ENCODE measurements at regions not wholly inside any gene's neighbourhood (a gene's known extent, or its start where the extent isn't known, plus 50 kb on each side); places are given as distances from the start of the nearest gene placed in this dataset.

DNA sequence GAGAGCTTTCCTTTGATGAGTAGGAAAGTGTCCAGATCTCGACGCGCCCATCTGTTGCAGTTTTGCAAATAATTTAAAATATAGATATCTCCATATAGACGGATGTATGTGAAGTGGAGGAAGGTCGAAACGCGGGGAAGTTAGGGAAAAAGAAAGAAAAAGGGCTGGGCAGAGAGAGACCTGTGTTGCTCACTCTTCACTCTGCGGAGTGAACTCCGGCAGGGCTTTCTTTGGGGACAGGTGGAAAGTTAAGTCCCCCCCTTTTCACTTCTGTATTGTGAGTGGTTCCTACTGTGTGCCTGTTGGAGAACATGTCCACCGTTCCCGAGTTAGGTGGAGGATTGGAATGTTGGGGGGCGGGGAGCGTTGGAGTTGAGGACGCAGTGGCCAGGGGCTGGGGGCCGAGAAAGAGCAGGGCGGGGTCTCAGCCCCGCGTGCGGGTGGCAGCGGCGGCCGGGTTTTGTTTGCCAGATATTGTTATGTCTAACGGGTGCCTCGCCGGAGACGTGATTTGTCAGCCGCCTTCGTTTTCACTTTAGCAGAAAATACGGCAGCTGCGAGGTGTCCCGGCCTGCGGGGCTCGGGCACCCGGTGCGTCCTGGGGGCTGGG, 145.1 kb upstream of the ZNF536 start:
- no peak for DNase-seq (ENCODE audit: low read depth)
- CTCF ChIA-PET, result no interaction called here
- peaks cover 18% of the 10 kb centered on the region for H3K27me3 ChIP-seq (ENCODE audit: control insufficient read depth, insufficient read depth, low read length)
- peak overlapping the region; percentile 57 for H3K4me3 ChIP-seq (ENCODE audit: low read depth, low read length)
- no peaks in the 10 kb centered on the region for H3K36me3 ChIP-seq (ENCODE audit: control insufficient read depth, insufficient read depth, low read length)
- TF ChIP-seq, protein P1, sequence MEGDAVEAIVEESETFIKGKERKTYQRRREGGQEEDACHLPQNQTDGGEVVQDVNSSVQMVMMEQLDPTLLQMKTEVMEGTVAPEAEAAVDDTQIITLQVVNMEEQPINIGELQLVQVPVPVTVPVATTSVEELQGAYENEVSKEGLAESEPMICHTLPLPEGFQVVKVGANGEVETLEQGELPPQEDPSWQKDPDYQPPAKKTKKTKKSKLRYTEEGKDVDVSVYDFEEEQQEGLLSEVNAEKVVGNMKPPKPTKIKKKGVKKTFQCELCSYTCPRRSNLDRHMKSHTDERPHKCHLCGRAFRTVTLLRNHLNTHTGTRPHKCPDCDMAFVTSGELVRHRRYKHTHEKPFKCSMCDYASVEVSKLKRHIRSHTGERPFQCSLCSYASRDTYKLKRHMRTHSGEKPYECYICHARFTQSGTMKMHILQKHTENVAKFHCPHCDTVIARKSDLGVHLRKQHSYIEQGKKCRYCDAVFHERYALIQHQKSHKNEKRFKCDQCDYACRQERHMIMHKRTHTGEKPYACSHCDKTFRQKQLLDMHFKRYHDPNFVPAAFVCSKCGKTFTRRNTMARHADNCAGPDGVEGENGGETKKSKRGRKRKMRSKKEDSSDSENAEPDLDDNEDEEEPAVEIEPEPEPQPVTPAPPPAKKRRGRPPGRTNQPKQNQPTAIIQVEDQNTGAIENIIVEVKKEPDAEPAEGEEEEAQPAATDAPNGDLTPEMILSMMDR (IDR thresholded peaks at IDR 0.05; ENCODE audit: insufficient read depth, low read depth, low read length), result no peak
- POLR2A ChIA-PET, result no interaction called here

DNA sequence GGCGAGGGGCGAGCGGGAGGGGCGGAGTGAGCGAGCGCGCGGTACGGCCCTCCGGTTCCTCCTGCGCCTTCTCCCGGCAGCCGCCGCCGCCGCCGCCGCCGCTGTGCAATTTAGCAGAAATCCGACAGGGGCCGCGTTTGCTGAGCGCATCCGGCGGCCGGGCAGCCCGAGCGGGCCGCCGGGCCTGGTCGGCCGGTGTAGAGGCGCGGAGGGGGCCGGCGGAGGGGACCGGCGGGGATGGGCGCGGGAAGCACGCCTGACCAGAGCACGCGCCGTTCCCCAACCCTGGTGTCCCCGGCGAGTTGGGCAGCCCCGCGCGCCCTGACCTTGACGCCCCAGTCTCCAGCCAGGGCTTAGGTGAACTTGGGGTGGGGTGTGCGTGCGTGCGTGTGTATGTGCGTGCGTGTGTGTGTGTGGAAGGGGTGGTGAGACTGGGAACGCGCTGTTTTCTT, 144.5 kb upstream of the ZNF536 start:
- Histone ChIP-seq H3K27me3 (ENCODE audit: control insufficient read depth, insufficient read depth, low read length) (peaks cover 18% of the 10 kb centered on the region), H3K4me3 (ENCODE audit: low read depth, low read length) (peak overlapping the region; percentile 57), H3K36me3 (ENCODE audit: control insufficient read depth, insufficient read depth, low read length) (no peaks in the 10 kb centered on the region)
- ChIA-PET CTCF (no interaction called here), POLR2A (no interaction called here)
- no peak for DNase-seq (ENCODE audit: low read depth)
- TF ChIP-seq, protein P1 (IDR thresholded peaks at IDR 0.05; ENCODE audit: insufficient read depth, low read depth, low read length), result peak; percentile 31

DNA sequence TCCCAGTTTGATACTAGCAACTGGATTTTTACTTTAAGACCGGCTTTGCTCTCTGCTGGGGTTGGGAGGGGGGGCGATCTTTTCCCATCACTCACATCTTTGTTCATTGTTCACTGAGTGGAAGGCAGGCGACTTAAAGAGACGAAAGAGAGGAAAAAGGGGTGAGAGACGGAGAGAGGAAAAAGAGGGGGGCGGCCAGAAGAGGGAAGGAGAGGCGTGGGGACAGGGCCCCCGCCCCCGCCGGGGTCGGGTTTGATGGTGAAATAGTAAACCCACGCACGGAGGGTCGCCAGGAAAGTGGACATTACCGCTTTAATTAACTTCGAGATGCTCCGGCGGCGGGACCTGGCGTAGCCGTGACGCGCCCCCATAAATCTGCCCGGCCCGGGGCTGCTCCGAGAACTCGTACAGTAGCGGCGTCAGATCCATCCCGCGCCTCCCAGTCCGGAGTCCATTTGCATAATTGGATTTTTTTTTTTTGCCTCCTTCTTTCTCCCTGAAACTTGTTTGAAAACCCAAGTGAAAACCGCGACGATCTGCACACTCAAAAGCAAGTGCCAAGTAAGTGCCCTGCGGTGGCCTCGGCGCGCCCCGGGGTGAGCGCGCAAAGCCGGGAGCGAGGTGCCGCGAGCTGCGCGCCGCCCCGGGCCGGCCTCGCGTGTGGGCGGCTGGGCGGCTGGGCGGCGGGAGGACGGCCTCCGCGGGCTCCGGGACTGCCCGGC, 143.9 kb upstream of the ZNF536 start:
- H3K27me3 ChIP-seq (ENCODE audit: control insufficient read depth, insufficient read depth, low read length), result peaks cover 18% of the 10 kb centered on the region
- no peaks in the 10 kb centered on the region for H3K36me3 ChIP-seq (ENCODE audit: control insufficient read depth, insufficient read depth, low read length)
- TF ChIP-seq, protein P1 (IDR thresholded peaks at IDR 0.05; ENCODE audit: insufficient read depth, low read depth, low read length), result no peak
- CTCF ChIA-PET, result no interaction called here
- H3K4me3 ChIP-seq (ENCODE audit: low read depth, low read length), result peak overlapping the region; percentile 57
- POLR2A ChIA-PET, result no interaction called here
- DNase-seq (ENCODE audit: low read depth), result no peak

DNA sequence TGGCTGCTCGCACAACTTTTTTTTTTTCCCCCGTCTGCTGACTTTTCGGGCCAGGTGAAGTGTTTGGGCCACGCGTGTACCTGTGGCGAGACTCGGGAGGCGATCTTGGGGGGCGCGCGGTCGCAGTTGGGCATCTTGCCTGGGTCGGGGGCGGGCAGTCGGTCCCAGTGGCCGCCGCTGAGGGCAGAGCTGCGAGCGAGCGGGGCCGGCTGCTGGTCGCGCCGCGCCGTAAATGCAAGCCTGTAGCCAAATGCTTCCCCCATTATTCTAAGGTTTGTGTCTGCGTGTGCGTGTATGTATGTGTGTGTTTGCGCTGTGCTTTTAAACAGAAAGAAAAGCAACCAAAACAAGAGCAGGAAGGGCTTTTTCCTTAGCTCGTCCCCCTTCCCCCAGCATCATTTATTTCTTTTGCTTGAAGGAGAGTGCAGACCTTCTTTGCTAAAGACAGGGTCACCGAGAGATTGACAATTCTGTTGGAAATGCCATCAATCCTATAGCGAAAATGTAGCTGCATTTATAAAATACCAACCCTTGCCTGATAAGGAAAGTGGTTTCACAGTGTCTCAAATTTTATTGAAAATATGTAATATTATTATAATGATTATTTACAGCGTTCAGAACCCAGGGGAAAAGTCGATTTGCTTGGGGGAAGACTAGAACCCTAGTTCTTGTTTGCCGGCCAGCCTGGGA, 143.2 kb upstream of the ZNF536 start:
- CTCF ChIA-PET, result no interaction called here
- H3K27me3 ChIP-seq (ENCODE audit: control insufficient read depth, insufficient read depth, low read length), result peaks cover 18% of the 10 kb centered on the region

More for the DNA sequence above, 143.2 kb upstream of the ZNF536 start:
- Histone ChIP-seq H3K4me3 (ENCODE audit: low read depth, low read length) (peak overlapping the region; percentile 57), H3K36me3 (ENCODE audit: control insufficient read depth, insufficient read depth, low read length) (no peaks in the 10 kb centered on the region)
- DNase-seq (ENCODE audit: low read depth), result no peak
- POLR2A ChIA-PET, result no interaction called here
- TF ChIP-seq, protein P1 (IDR thresholded peaks at IDR 0.05; ENCODE audit: insufficient read depth, low read depth, low read length), result no peak
